Neural cell (in vitro differentiated cells): ENCODE measurements at regions not wholly inside any gene's neighbourhood (a gene's known extent, or its start where the extent isn't known, plus 50 kb on each side); places are given as distances from the start of the nearest gene placed in this dataset.

Experiments
- H2AFZ ChIP-seq: fragments of 200-600, 300-800 bp; sonication (generic), shearing (Covaris generic); 2 replicates; pipeline ENCODE4 v1.6.0; 2014; ENCODE audit warnings: low read depth, mild to moderate bottlenecking, antibody characterized with exemption, low read length, moderate library complexity
- H3F3A ChIP-seq: fragments of 200-600 bp; shearing (Covaris generic); 2 replicates; pipeline ENCODE4 v1.6.1; 2016; ENCODE audit warnings: mild to moderate bottlenecking, moderate library complexity, mixed read lengths, antibody characterized with exemption, low read length; ENCODE audit not compliant: insufficient read depth, poor library complexity, severe bottlenecking
- H3K27ac ChIP-seq: fragments of 200-600, 300-800 bp; sonication (generic), shearing (Covaris generic); 2 replicates; pipeline ENCODE4 v1.5.1; 2014; ENCODE audit warnings: mild to moderate bottlenecking, low read length, moderate library complexity
- H3K27me3 ChIP-seq: fragments of 300-800, 200-600 bp; sonication (generic), shearing (Covaris generic); 2 replicates; pipeline ENCODE4 v1.6.0; 2014; ENCODE audit warnings: mild to moderate bottlenecking, low read depth, low read length, moderate library complexity; ENCODE audit not compliant: insufficient read depth
- H3K36me3 ChIP-seq: fragments of 300-800, 200-600 bp; sonication (generic), shearing (Covaris generic); 2 replicates; pipeline ENCODE4 v1.5.1; 2014; ENCODE audit warnings: mild to moderate bottlenecking, antibody characterized with exemption, low read length, moderate library complexity; ENCODE audit not compliant: insufficient read depth
- H3K4me2 ChIP-seq: fragments of 300-800, 200-600 bp; sonication (generic), shearing (Covaris generic); 2 replicates; pipeline ENCODE4 v1.6.0; 2014; ENCODE audit warnings: mild to moderate bottlenecking, low read length
- H3K4me3 ChIP-seq: fragments of 300-800, 200-600 bp; sonication (generic), shearing (Covaris generic); 2 replicates; pipeline ENCODE4 v1.5.1; 2014; ENCODE audit warnings: mild to moderate bottlenecking, low read length, moderate library complexity
- H3K79me2 ChIP-seq: fragments of 200-600 bp; shearing (Covaris generic); replicated peaks from 2 replicates; pipeline ENCODE4 v1.6.0; 2014; ENCODE audit warnings: mild to moderate bottlenecking, low read length, moderate library complexity; ENCODE audit not compliant: insufficient read depth
- H3K9ac ChIP-seq: fragments of 300-800, 200-600 bp; sonication (generic), shearing (Covaris generic); 2 replicates; pipeline ENCODE4 v1.6.1; 2016; ENCODE audit warnings: mild to moderate bottlenecking, low read length, mixed read lengths
- H3K9me2 ChIP-seq: fragments of 200-600 bp; shearing (Covaris generic); 2 replicates; pipeline ENCODE4 v1.6.1; 2016; ENCODE audit warnings: mild to moderate bottlenecking, low read length, mixed read lengths; ENCODE audit not compliant: insufficient read depth
- H3K9me3 ChIP-seq: fragments of 200-600, 300-800 bp; sonication (generic), shearing (Covaris generic); 2 replicates; pipeline ENCODE4 v1.6.1; 2016; ENCODE audit warnings: mild to moderate bottlenecking, mixed run types, low read length, moderate library complexity, mixed read lengths
- H4K20me1 ChIP-seq: fragments of 200-600 bp; shearing (Covaris generic); 2 replicates; pipeline ENCODE4 v1.6.1; 2016; ENCODE audit warnings: mild to moderate bottlenecking, mixed run types; ENCODE audit not compliant: insufficient read depth
- CTCF ChIP-seq: fragments of 450-650 bp; IDR thresholded peaks from 2 replicates; pipeline ENCODE4 v1.5.1; 2014; ENCODE audit warnings: antibody characterized with exemption, mild to moderate bottlenecking, moderate library complexity; ENCODE audit not compliant: poor library complexity, severe bottlenecking
- EP300 ChIP-seq: fragments of 450-650 bp; conservative IDR thresholded peaks from 2 replicates; pipeline ENCODE4 v1.6.1; 2014; ENCODE audit warnings: antibody characterized with exemption, mild to moderate bottlenecking, moderate library complexity; ENCODE audit not compliant: poor library complexity, severe bottlenecking
- EZH2 ChIP-seq: fragments of 200-600, 300-800 bp; shearing (Covaris generic), sonication (generic); IDR thresholded peaks from 2 replicates; pipeline ENCODE4 v1.6.1; 2014; ENCODE audit warnings: antibody characterized with exemption, low read length, borderline replicate concordance, mild to moderate bottlenecking; ENCODE audit not compliant: insufficient read depth, poor library complexity, severe bottlenecking
- MXI1 ChIP-seq: fragments of 450-650 bp; conservative IDR thresholded peaks from 2 replicates; pipeline ENCODE4 v1.6.1; 2014; ENCODE audit warnings: antibody characterized with exemption, mild to moderate bottlenecking; ENCODE audit not compliant: poor library complexity, severe bottlenecking
- POLR2AphosphoS5 ChIP-seq: IDR thresholded peaks from 2 replicates; pipeline ENCODE4 v1.6.1; 2012
- REST ChIP-seq: IDR thresholded peaks from 2 replicates; pipeline ENCODE4 v1.6.1; 2012; ENCODE audit warnings: borderline replicate concordance
- SMC3 ChIP-seq: fragments of 450-650 bp; conservative IDR thresholded peaks from 2 replicates; pipeline ENCODE4 v1.6.1; 2014; ENCODE audit warnings: antibody characterized with exemption, mild to moderate bottlenecking, moderate library complexity; ENCODE audit not compliant: poor library complexity
- TAF1 ChIP-seq: IDR thresholded peaks from 2 replicates; pipeline ENCODE4 v1.6.1; 2012; ENCODE audit warnings: low read depth

- H3K9me2 ChIP-seq, result no peaks in the 10 kb centered on the region
- TF ChIP-seq EP300 (no peak), EZH2 (no peak), POLR2AphosphoS5 (no peak), REST (no peak), MXI1 (no peak), TAF1 (no peak)
- no peaks in the 10 kb centered on the region for H4K20me1 ChIP-seq
- H3K9me3 ChIP-seq, result no peaks in the 10 kb centered on the region
- H3K27ac ChIP-seq, result no peak overlapping the region
- no peak overlapping the region for H2AFZ ChIP-seq
- no peak overlapping the region for H3K4me2 ChIP-seq
- no peak overlapping the region for H3K4me3 ChIP-seq
- no peaks in the 10 kb centered on the region for H3K27me3 ChIP-seq
- no peaks in the 10 kb centered on the region for H3F3A ChIP-seq
- H3K36me3 ChIP-seq, result no peaks in the 10 kb centered on the region
- no peaks in the 10 kb centered on the region for H3K79me2 ChIP-seq
- H3K9ac ChIP-seq, result no peak overlapping the region
Observed at GRCh38 chr2:12379143-12379542, 337.6 kb upstream of the TRIB2 start.

GRCh38 chr2:12381543-12382325 is 335.0 kb upstream of the TRIB2 start:
- no peak for TF ChIP-seq EP300
- TF ChIP-seq TAF1, result no peak
- TF ChIP-seq POLR2AphosphoS5, result no peak
- Histone ChIP-seq H3K4me2 (no peak overlapping the region), H3K79me2 (no peaks in the 10 kb centered on the region), H3K27ac (no peak overlapping the region), H3K9ac (no peak overlapping the region), H3F3A (no peaks in the 10 kb centered on the region), H4K20me1 (no peaks in the 10 kb centered on the region), H3K9me2 (no peaks in the 10 kb centered on the region), H3K9me3 (no peaks in the 10 kb centered on the region), H2AFZ (no peak overlapping the region), H3K36me3 (no peaks in the 10 kb centered on the region), H3K27me3 (no peaks in the 10 kb centered on the region), H3K4me3 (no peak overlapping the region)

- Histone ChIP-seq H3K9me2 (no peaks in the 10 kb centered on the region), H3K79me2 (no peaks in the 10 kb centered on the region), H3K9me3 (no peaks in the 10 kb centered on the region), H3K4me2 (no peak overlapping the region), H3K27me3 (no peaks in the 10 kb centered on the region), H3K36me3 (no peaks in the 10 kb centered on the region), H3F3A (no peaks in the 10 kb centered on the region), H4K20me1 (no peaks in the 10 kb centered on the region), H3K27ac (no peak overlapping the region), H3K9ac (no peak overlapping the region), H2AFZ (no peak overlapping the region), H3K4me3 (no peak overlapping the region)
- TF ChIP-seq SMC3, result no peak
- no peak for TF ChIP-seq CTCF
- TF ChIP-seq REST, result no peak
- TF ChIP-seq EZH2, result no peak
Observed at GRCh38 chr2:12382366-12382765, 334.4 kb upstream of the TRIB2 start.
